HG03442 (cell line): ENCODE measurements at regions not wholly inside any gene's neighbourhood (a gene's known extent, or its start where the extent isn't known, plus 50 kb on each side); places are given as distances from the start of the nearest gene placed in this dataset.

Experiments
- ATAC-seq: cut with Tn5 transposase; IDR thresholded peaks from one replicate; pipeline ENCODE4 v1.9.1; 2021; ENCODE audit warnings: mild to moderate bottlenecking, moderate library complexity; ENCODE audit not compliant: unreplicated experiment

GRCh38 chr3:164604687-164605086, 473.6 kb downstream of the SI start:
- no peak for ATAC-seq

DNA sequence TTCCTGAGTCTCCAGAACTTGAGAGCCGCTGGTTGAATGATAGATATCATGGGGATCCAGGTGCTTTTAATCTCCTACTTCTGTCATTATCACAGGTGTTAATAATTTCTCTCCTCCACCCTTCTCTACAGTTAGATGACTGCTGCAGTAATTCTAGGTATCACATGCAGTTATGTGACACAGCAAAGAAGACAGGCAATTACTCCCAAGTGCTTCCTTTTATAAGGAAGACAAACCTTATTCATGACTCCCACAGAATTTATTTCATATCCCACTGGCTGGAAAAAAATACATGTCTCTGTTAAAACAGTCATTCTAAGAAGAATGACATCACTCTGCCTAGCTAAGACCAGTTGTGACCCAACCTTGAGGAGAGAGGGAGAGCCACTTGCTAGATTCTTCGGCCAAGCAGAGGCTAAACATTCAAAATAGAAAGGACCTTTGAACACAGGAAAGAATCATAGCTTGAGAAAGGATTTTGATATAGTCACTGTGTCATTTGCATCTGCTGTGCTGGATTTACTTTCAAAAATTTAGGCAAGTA, 500.6 kb downstream of the SI start:
- no peak for ATAC-seq

GRCh38 chr3:164572436-164572835, 505.9 kb downstream of the SI start:
- no peak for ATAC-seq

- ATAC-seq, result no peak
These were observed 527.4 kb downstream of the SI start for GRCh38 chr3:164550857-164551256.

DNA sequence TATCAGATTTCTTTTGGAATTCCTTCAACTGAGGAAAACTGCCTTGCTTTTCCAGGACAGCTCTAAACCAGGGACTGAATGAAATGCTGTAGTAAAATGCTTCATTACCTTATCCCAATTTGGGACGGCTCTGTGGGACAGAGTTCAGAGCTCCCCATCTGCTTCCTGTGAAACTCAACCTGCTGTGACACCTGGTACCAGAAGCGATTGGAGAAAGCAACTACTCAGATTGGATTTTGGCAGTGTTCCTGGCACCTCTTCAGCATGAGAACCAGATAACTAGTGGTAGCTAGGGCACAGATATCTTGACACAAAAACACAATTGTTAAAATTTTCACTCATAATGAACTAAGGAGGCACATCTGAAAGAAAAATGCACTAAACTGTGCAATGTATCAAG, 539.1 kb downstream of the SI start:
- no peak for ATAC-seq

- no peak for ATAC-seq
These were observed 540.8 kb downstream of the SI start for GRCh38 chr3:164537485-164537884.

DNA sequence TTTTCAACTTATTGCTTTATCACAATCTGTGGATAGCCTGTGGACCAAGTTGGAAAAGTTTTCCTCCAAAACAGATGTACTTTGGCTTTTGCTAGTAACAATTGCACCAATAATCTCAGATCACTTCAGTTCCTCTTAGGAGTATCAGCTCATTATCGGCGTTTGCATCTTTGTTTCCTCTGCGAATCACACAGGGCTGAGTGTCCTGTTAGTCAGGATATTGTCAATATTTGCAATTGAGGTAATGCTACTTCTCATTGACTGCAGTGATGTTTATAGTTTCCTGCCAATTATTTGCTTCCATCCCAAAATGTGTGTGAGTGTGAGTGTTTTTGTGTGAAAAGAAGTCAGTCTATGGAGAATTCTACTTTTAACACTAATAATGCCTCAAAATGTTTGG, 545.0 kb downstream of the SI start:
- no peak for ATAC-seq

- ATAC-seq, result no peak
These were observed 552.0 kb downstream of the SI start for GRCh38 chr3:164526250-164526649.

- no peak for ATAC-seq
These were observed 554.1 kb downstream of the SI start for GRCh38 chr3:164524201-164524600.

GRCh38 chr3:164522073-164522763, 556.1 kb downstream of the SI start:
- no peak for ATAC-seq

GRCh38 chr3:164521644-164522043, 556.7 kb downstream of the SI start:
- ATAC-seq, result no peak

- ATAC-seq, result no peak
These were observed 557.2 kb downstream of the SI start for GRCh38 chr3:164521139-164521538.

GRCh38 chr3:164515256-164515655, 563.0 kb downstream of the SI start:
- no peak for ATAC-seq

DNA sequence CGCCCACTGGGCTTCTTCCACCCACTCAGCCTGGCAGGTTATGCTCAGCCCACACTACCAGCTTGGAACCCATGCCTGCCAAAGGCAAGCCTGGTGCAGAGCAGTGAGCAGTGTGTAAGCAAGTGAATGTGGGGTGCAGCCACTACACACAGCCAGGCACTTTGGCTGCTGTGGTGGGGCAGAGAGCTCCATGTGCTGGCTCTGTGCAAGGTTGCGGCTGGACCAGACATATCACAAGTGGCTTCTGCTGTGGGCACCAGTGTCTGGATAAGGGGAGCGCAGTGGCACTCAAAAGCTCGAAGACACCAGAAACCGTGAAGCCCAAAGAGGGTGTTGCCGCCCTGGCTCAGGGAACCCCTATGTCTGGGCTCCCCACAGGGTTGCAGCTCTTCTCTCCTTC, 563.7 kb downstream of the SI start:
- ATAC-seq, result no peak

- ATAC-seq, result no peak
These were observed 570.4 kb downstream of the SI start for GRCh38 chr3:164507886-164508285.

- no peak for ATAC-seq
These were observed 579.4 kb downstream of the SI start for GRCh38 chr3:164498917-164499316.

DNA sequence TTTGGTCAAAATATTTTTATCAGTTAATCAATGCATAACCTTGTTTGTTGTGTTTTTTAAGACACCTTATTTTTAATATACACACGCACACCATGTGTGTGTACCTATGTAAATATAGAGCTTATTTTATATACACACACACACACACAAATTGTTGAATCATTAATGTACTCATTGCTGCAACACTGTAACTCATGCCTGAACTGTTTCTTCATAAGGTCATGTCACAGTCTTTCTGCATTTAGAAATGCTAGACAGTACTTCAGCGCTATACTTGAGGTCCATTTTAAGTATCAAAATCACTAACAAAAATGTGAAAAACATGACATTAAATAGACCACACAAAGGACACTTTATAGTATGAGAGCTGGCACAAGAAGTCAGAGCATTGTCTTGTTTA, 589.4 kb downstream of the SI start:
- ATAC-seq, result no peak

- ATAC-seq, result no peak
These were observed 592.1 kb downstream of the SI start for GRCh38 chr3:164486150-164486549.

- ATAC-seq, result no peak
These were observed 598.3 kb downstream of the SI start for GRCh38 chr3:164479978-164480377.

GRCh38 chr3:164479406-164479805, 598.9 kb downstream of the SI start:
- ATAC-seq, result no peak

DNA sequence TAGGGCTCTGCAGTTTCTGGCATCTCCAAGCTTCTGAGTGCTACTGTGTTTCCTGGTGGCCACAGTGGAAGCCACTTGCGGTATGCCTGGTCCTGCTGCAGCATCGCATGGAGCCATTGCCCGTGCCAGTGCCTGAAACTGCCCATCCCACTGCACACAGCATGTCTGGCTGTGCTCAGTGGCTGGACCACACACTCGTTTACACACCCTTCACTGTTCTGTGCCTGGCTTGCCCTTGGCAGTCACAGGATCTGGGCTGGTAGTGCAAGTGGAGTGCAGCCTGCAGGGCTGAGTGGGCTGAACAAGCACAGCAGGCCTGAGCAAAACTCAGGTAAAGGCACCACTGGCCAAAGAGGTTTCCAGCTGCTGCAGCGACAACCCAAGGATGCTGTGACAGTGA, 600.0 kb downstream of the SI start:
- no peak for ATAC-seq

DNA sequence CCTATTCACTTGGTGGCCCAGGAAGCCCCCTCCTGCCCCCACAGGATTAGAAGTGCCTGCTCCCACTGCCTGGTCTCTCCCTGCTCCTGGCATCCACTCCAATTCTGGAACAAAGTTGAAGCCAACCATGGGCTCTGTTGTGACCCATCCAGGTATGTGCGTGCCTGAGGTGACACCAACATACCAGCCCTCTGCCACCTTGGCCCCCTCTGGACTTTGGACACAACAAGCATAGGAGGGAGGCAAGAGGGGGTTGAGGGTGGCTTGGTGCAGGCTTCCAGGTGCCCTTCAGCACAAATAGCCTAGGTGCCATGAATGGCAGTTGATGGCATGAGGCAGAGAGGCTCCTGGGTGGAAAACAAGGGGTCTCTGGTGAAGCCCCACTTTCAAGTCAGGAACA, 600.9 kb downstream of the SI start:
- no peak for ATAC-seq

DNA sequence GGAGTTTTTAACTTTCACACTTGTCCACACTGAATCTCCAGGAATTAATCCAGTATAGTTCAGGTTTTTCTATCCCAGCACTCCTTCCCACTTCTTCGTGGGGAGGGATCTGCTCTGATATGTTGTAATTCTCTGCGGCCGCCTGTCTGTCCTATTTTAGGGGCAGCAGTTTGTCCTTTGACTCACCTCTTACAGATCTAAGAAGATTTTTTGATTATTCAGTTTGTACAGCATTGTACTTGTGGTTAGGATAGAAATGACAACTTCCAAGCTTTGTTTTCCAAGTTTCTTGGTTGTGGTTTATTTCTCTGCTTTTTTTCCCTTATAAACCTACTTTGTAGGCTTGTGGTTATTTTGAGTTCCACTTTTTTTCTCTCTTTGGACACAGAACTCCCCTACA, 601.7 kb downstream of the SI start:
- no peak for ATAC-seq
